GM23338 (cell line): ENCODE measurements at regions not wholly inside any gene's neighbourhood (a gene's known extent, or its start where the extent isn't known, plus 50 kb on each side); places are given as distances from the start of the nearest gene placed in this dataset.

Source experiments
- ATAC-seq: fragments of 200-7000 bp; cut with Tn5 transposase; 3 replicates; pipeline ENCODE4 v1.9.1; 2020
- DNase-seq: peaks from one replicate; pipeline ENCODE4 v3.0.0-alpha.2; 2015; ENCODE audit warnings: low spot score
- H2AFZ ChIP-seq: fragments of 200-600 bp; sonication (generic); 2 replicates; pipeline ENCODE4 v1.8.0; 2016; ENCODE audit warnings: antibody characterized with exemption, mild to moderate bottlenecking, moderate library complexity
- H3F3A ChIP-seq: fragments of 200-600 bp; sonication (generic); replicated peaks from 2 replicates; pipeline ENCODE4 v1.8.0; 2017; ENCODE audit warnings: antibody characterized with exemption, mixed run types, low read depth
- H3K27ac ChIP-seq: fragments of 200-600 bp; sonication (generic); 2 replicates; pipeline ENCODE4 v1.6.1; 2016; ENCODE audit warnings: low read depth
- H3K27me3 ChIP-seq: fragments of 200-600 bp; sonication (generic); 2 replicates; pipeline ENCODE4 v1.8.0; 2016; ENCODE audit warnings: mild to moderate bottlenecking, mixed run types, moderate library complexity; ENCODE audit not compliant: insufficient read depth
- H3K36me3 ChIP-seq: fragments of 200-600 bp; sonication (generic); 2 replicates; pipeline ENCODE4 v1.8.0; 2016; ENCODE audit warnings: mild to moderate bottlenecking; ENCODE audit not compliant: insufficient read depth
- H3K4me1 ChIP-seq: fragments of 200-600 bp; sonication (generic); 2 replicates; pipeline ENCODE4 v1.8.0; 2016; ENCODE audit warnings: mild to moderate bottlenecking, moderate library complexity; ENCODE audit not compliant: insufficient read depth
- H3K4me2 ChIP-seq: fragments of 200-600 bp; sonication (generic); 2 replicates; pipeline ENCODE4 v1.7.1; 2017; ENCODE audit warnings: mixed run types
- H3K4me3 ChIP-seq: fragments of 200-600 bp; sonication (generic); 2 replicates; pipeline ENCODE4 v1.6.1; 2016; ENCODE audit warnings: mixed run types
- H3K79me2 ChIP-seq: fragments of 200-600 bp; sonication (generic); replicated peaks from 2 replicates; pipeline ENCODE4 v1.8.0; 2017; ENCODE audit warnings: mild to moderate bottlenecking; ENCODE audit not compliant: insufficient read depth
- H3K9me2 ChIP-seq: fragments of 200-600 bp; sonication (generic); 2 replicates; pipeline ENCODE4 v1.8.0; 2017; ENCODE audit not compliant: insufficient read depth
- H4K20me1 ChIP-seq: fragments of 200-600 bp; sonication (generic); replicated peaks from 2 replicates; pipeline ENCODE4 v1.8.0; 2017; ENCODE audit warnings: mild to moderate bottlenecking; ENCODE audit not compliant: insufficient read depth
- H3K27ac Mint-ChIP-seq: 2 replicates; pipeline ENCODE4 v1.8.0; 2020; ENCODE audit warnings: inconsistent platforms, mild to moderate bottlenecking, moderate library complexity, mixed read lengths
- H3K27me3 Mint-ChIP-seq: 3 replicates; pipeline ENCODE4 v1.8.0; 2022; ENCODE audit warnings: low read depth, mild to moderate bottlenecking, moderate library complexity, mixed read lengths, inconsistent platforms; ENCODE audit not compliant: insufficient read depth, poor library complexity
- H3K36me3 Mint-ChIP-seq: 3 replicates; pipeline ENCODE4 v1.8.0; 2021; ENCODE audit warnings: low read depth, mild to moderate bottlenecking, inconsistent platforms, moderate library complexity, mixed read lengths
- H3K4me1 Mint-ChIP-seq: 3 replicates; pipeline ENCODE4 v1.8.0; 2020; ENCODE audit warnings: mild to moderate bottlenecking, inconsistent platforms, mixed read lengths
- H3K4me3 Mint-ChIP-seq: 3 replicates; pipeline ENCODE4 v1.8.0; 2021; ENCODE audit warnings: moderate library complexity, mild to moderate bottlenecking, inconsistent platforms, mixed read lengths
- H3K9me3 Mint-ChIP-seq: 3 replicates; pipeline ENCODE4 v1.8.0; 2020; ENCODE audit warnings: moderate library complexity, mild to moderate bottlenecking, inconsistent platforms, mixed read lengths
- CREB1 ChIP-seq: fragments of 250-450 bp; sonication (Bioruptor Pico); IDR thresholded peaks from 2 replicates; pipeline ENCODE4 v1.5.0; 2020; ENCODE audit warnings: low read depth, mild to moderate bottlenecking, moderate library complexity
- EZH2 ChIP-seq: fragments of 200-600 bp; sonication (generic); IDR thresholded peaks from one replicate; pipeline ENCODE4 v1.8.0; 2017; ENCODE audit warnings: antibody characterized with exemption, mild to moderate bottlenecking, low read depth; ENCODE audit not compliant: unreplicated experiment
- EZH2phosphoT487 ChIP-seq: fragments of 200-600 bp; sonication (generic); IDR thresholded peaks from one replicate; pipeline ENCODE4 v1.8.1; 2018; ENCODE audit warnings: antibody characterized with exemption; ENCODE audit not compliant: unreplicated experiment
- JUNB ChIP-seq: IDR thresholded peaks from one replicate; pipeline ENCODE4 v1.6.1; 2016; ENCODE audit warnings: antibody characterized with exemption; ENCODE audit not compliant: unreplicated experiment
- NANOG ChIP-seq: IDR thresholded peaks from 2 replicates; pipeline ENCODE4 v1.6.1; 2016; ENCODE audit warnings: antibody characterized with exemption, borderline replicate concordance
- REST ChIP-seq: IDR thresholded peaks from one replicate; pipeline ENCODE4 v1.6.1; 2018; ENCODE audit warnings: antibody characterized with exemption; ENCODE audit not compliant: unreplicated experiment
- STAT1 ChIP-seq: IDR thresholded peaks from one replicate; pipeline ENCODE4 v1.6.1; 2016; ENCODE audit warnings: antibody characterized with exemption; ENCODE audit not compliant: unreplicated experiment
- ZNF114 ChIP-seq: fragments of 250-450 bp; sonication (Bioruptor Pico); IDR thresholded peaks from 2 replicates; pipeline ENCODE4 v1.5.0; 2020; ENCODE audit warnings: mild to moderate bottlenecking, moderate library complexity
- TF ChIP-seq, protein P1 (sequence below): IDR thresholded peaks from 2 replicates; pipeline ENCODE4 v1.6.1; 2016; ENCODE audit warnings: antibody characterized with exemption
- TF ChIP-seq, protein P2 (sequence below), 2 experiments: fragments of 200-600 bp in 1 of 2; sonication (generic) in 1 of 2; conservative IDR thresholded peaks; 2 replicates each; pipeline versions ENCODE4 v1.5.1 to v1.6.1; 2016 to 2017; ENCODE audit warnings: antibody characterized with exemption in 2 of 2, low read depth in 2 of 2, mild to moderate bottlenecking in 2 of 2, moderate library complexity in 1 of 2

DNA sequence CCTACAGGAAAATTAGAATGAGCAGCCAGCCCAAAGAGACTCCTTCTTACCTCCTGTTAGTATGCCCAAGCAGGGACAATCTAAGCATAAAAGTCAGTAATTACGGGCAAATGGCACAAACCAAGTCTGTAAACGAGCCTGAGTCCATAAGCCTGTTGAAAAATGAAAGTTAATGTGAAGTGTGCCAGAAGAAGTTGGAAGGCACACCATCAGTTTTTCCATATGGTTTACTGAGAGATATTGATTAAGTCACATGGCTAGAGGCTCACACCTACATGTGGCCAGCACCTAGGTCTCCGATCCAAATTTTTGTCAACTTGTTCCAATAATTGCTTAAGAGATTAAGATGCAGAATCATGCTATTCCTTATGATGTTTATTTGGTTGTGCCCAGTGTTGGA is 242.4 kb upstream of the CSF3R start:
- H3K4me1 ChIP-seq = no peaks in the 10 kb centered on the region
- H3K4me3 Mint-ChIP-seq = no peak overlapping the region
- no peaks in the 10 kb centered on the region for H3K27me3 Mint-ChIP-seq
- H3K79me2 ChIP-seq = no peaks in the 10 kb centered on the region
- H3K27ac Mint-ChIP-seq = no peak overlapping the region
- H3K36me3 Mint-ChIP-seq = no peaks in the 10 kb centered on the region
- no peaks in the 10 kb centered on the region for H3K9me3 Mint-ChIP-seq
- no peak for DNase-seq
- TF ChIP-seq NANOG (no peak), EZH2 (no peak), JUNB (no peak), REST (no peak), EZH2phosphoT487 (no peak), CREB1 (CRISPR knock-in tag) (no peak), STAT1 (no peak), ZNF114 (CRISPR knock-in tag) (no peak)
- TF ChIP-seq, protein P1, sequence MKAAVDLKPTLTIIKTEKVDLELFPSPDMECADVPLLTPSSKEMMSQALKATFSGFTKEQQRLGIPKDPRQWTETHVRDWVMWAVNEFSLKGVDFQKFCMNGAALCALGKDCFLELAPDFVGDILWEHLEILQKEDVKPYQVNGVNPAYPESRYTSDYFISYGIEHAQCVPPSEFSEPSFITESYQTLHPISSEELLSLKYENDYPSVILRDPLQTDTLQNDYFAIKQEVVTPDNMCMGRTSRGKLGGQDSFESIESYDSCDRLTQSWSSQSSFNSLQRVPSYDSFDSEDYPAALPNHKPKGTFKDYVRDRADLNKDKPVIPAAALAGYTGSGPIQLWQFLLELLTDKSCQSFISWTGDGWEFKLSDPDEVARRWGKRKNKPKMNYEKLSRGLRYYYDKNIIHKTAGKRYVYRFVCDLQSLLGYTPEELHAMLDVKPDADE = no peak
- TF ChIP-seq, protein P2, sequence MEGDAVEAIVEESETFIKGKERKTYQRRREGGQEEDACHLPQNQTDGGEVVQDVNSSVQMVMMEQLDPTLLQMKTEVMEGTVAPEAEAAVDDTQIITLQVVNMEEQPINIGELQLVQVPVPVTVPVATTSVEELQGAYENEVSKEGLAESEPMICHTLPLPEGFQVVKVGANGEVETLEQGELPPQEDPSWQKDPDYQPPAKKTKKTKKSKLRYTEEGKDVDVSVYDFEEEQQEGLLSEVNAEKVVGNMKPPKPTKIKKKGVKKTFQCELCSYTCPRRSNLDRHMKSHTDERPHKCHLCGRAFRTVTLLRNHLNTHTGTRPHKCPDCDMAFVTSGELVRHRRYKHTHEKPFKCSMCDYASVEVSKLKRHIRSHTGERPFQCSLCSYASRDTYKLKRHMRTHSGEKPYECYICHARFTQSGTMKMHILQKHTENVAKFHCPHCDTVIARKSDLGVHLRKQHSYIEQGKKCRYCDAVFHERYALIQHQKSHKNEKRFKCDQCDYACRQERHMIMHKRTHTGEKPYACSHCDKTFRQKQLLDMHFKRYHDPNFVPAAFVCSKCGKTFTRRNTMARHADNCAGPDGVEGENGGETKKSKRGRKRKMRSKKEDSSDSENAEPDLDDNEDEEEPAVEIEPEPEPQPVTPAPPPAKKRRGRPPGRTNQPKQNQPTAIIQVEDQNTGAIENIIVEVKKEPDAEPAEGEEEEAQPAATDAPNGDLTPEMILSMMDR (conservative IDR thresholded peaks at IDR 0.05; ENCODE audit: low read depth in 2 of 2) = no peak
- no peaks in the 10 kb centered on the region for H3K27me3 ChIP-seq
- no peaks in the 10 kb centered on the region for H3K36me3 ChIP-seq
- no peak overlapping the region for H3K27ac ChIP-seq
- no peaks in the 10 kb centered on the region for H3F3A ChIP-seq
- ATAC-seq = no peak
- H4K20me1 ChIP-seq = no peaks in the 10 kb centered on the region
- peaks cover 3% of the 10 kb centered on the region; the same call in 2 of the 3 replicates for H3K4me1 Mint-ChIP-seq
- H3K4me3 ChIP-seq = no peak overlapping the region
- no peaks in the 10 kb centered on the region for H3K9me2 ChIP-seq
- H3K4me2 ChIP-seq = no peak overlapping the region
- no peak overlapping the region for H2AFZ ChIP-seq

- no peak overlapping the region for H2AFZ ChIP-seq
- TF ChIP-seq, protein P1 = no peak
- TF ChIP-seq, protein P2 (conservative IDR thresholded peaks at IDR 0.05; ENCODE audit: low read depth in 2 of 2) = no peak
- TF ChIP-seq CREB1 (CRISPR knock-in tag) (no peak), EZH2phosphoT487 (no peak)
- no peaks in the 10 kb centered on the region for H3K27me3 ChIP-seq
- H3K27ac Mint-ChIP-seq = no peak overlapping the region
- no peaks in the 10 kb centered on the region for H4K20me1 ChIP-seq
- ATAC-seq = no peak
- H3K4me1 Mint-ChIP-seq = no peaks in the 10 kb centered on the region
- no peak overlapping the region for H3K4me3 ChIP-seq
- H3K27me3 Mint-ChIP-seq = no peaks in the 10 kb centered on the region
- no peaks in the 10 kb centered on the region for H3F3A ChIP-seq
- no peaks in the 10 kb centered on the region for H3K79me2 ChIP-seq
- H3K36me3 ChIP-seq = no peaks in the 10 kb centered on the region
- H3K9me3 Mint-ChIP-seq = no peaks in the 10 kb centered on the region
- no peaks in the 10 kb centered on the region for H3K36me3 Mint-ChIP-seq
- no peaks in the 10 kb centered on the region for H3K9me2 ChIP-seq
- H3K4me1 ChIP-seq = no peaks in the 10 kb centered on the region
- no peak overlapping the region for H3K27ac ChIP-seq
- no peak overlapping the region for H3K4me3 Mint-ChIP-seq
- DNase-seq = no peak
- H3K4me2 ChIP-seq = no peak overlapping the region
Measured at GRCh38 chr1:36723813-36724212, 241.1 kb upstream of the CSF3R start.
